ENCODE measurements at regions not wholly inside any gene's neighbourhood (a gene's known extent, or its start where the extent isn't known, plus 50 kb on each side); places are given as distances from the start of the nearest gene placed in this dataset.

DNA sequence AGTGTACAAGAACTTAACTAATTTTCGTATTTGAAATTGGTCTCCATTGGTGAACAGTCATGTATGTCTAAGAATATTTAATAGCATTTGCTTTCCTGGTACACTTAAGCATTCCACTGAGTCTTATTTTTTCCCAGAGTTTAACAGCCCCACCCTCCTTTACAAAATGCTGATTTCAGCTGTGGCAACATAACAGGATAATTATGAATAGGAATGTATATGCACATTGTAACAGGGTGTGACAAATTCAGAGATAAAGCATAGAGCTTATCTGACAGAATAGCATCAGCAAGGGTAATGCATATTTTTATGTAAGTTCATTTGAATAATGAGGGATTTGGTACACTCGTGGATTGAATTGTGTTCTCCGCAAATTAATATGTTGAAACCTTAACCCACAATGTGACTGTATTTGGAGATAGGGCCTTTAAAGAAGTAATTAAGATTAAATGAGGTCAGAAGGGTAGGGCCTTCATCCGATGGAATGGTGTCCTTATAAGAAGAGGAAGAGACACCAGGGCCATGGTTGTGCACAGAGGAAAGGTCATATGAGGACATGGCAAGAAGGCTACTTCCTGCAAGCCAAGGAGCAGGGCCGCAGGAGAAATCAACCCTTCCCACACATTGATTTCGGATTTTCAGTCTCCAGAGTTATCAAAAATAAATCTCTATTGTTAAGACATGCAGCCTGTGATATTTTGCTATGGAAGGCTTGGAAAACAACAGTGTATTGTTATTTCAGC is 439.7 kb upstream of the CDH20 start:
- no peak overlapping the region for H3K4me3 ChIP-seq (ENCODE audit: low read depth, low read length)
- no peak for DNase-seq (ENCODE audit: low read depth)
- TF ChIP-seq, protein P1, sequence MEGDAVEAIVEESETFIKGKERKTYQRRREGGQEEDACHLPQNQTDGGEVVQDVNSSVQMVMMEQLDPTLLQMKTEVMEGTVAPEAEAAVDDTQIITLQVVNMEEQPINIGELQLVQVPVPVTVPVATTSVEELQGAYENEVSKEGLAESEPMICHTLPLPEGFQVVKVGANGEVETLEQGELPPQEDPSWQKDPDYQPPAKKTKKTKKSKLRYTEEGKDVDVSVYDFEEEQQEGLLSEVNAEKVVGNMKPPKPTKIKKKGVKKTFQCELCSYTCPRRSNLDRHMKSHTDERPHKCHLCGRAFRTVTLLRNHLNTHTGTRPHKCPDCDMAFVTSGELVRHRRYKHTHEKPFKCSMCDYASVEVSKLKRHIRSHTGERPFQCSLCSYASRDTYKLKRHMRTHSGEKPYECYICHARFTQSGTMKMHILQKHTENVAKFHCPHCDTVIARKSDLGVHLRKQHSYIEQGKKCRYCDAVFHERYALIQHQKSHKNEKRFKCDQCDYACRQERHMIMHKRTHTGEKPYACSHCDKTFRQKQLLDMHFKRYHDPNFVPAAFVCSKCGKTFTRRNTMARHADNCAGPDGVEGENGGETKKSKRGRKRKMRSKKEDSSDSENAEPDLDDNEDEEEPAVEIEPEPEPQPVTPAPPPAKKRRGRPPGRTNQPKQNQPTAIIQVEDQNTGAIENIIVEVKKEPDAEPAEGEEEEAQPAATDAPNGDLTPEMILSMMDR (IDR thresholded peaks at IDR 0.05; ENCODE audit: insufficient read depth, low read depth, low read length, missing control alignments), result no peak

DNA sequence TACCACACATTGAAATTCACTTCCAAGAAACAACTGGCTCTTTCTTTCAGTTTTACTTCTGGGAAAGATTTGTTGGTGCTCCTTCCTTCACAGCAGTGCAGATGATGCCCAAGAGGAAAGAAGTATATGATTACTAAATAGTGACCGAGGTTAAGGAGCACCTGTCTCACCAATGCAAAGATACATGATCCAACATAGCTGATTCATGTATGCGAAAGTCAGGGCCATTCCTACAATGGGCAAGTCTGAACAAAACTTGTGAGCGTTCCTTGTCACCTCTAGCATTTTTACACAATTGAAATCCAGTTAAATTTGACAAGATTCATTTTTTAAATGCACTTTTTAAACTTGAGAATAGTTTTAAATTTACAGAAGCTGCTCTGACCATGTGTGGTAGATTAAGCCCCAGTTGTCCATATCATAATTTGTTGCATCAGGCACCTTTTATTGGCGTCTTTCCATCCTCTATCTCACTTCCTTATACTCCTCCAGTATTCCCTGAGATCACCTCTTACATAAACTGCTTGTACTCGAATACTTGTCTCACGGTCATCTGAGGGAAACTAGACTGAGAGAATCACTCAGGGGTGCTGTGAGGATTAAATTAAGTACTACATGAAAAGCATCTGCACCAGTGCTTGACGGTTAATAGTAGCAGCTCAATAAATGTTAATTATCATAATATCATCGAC is 438.8 kb upstream of the CDH20 start:
- H3K4me3 ChIP-seq (ENCODE audit: low read depth, low read length), result no peak overlapping the region
- TF ChIP-seq, protein P1 (IDR thresholded peaks at IDR 0.05; ENCODE audit: insufficient read depth, low read depth, low read length, missing control alignments), result no peak
- no peak for DNase-seq (ENCODE audit: low read depth)

DNA sequence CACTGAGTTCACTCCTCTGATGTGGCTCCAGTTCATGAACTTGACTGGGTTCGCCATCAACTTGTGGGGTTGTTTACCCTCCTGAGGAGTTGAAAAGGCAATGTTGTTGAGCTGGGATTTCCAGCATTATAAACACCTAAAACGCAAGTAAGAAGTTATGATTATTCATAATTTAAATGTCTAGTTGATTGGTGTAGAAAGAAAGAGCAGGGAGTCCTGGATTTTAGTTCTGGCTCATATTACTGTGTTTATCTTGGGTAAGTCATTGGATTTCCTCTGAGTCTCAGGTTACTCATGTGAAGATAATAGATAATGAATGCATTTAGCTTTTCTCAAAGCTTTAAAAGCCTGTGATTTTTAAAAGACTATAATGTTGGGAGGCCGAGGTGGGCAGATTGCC is 438.0 kb upstream of the CDH20 start:
- no peak for DNase-seq (ENCODE audit: low read depth)
- H3K4me3 ChIP-seq (ENCODE audit: low read depth, low read length), result no peak overlapping the region
- TF ChIP-seq, protein P1 (IDR thresholded peaks at IDR 0.05; ENCODE audit: insufficient read depth, low read depth, low read length, missing control alignments), result no peak

DNA sequence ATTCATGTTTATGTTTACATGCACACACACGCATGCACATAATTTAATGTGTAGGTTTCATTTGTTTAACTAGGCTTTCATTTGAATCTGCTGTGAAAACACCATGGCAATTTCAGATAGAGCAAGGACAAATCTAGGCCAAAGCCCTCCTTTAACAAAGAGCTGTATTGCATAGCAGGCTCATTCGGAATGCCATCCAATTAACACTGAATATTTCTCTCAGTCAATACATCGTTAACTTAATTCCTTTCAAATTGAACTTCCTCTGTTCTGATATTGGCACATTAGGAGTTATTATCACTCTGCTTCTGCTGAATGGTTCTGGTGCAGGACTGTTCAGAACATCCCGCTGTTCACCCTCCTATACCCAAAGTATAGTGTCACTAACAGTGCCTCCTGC is 435.1 kb upstream of the CDH20 start:
- no peak for DNase-seq (ENCODE audit: low read depth)
- H3K4me3 ChIP-seq (ENCODE audit: low read depth, low read length), result no peak overlapping the region
- TF ChIP-seq, protein P1 (IDR thresholded peaks at IDR 0.05; ENCODE audit: insufficient read depth, low read depth, low read length, missing control alignments), result no peak

DNA sequence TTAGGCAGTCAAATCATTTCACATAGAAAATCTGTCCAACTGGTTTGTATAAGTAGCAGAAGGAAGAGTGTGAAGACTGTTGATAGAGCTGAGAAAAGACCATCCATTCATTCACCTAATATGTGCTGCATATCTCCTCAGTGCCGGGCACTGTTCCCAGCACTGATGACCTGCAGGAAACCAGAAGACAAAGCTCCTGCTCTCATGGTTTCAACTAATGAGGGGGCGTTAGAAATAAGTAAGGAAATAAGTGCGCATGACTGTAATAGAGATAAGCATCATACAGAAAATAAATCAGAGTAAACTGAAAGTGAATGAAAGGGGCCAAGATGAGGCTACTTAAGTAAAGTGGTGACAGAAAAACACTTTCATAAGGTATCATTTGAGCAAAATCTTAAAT is 427.5 kb upstream of the CDH20 start:
- TF ChIP-seq, protein P1 (IDR thresholded peaks at IDR 0.05; ENCODE audit: insufficient read depth, low read depth, low read length, missing control alignments), result no peak
- DNase-seq (ENCODE audit: low read depth), result no peak
- no peak overlapping the region for H3K4me3 ChIP-seq (ENCODE audit: low read depth, low read length)

DNA sequence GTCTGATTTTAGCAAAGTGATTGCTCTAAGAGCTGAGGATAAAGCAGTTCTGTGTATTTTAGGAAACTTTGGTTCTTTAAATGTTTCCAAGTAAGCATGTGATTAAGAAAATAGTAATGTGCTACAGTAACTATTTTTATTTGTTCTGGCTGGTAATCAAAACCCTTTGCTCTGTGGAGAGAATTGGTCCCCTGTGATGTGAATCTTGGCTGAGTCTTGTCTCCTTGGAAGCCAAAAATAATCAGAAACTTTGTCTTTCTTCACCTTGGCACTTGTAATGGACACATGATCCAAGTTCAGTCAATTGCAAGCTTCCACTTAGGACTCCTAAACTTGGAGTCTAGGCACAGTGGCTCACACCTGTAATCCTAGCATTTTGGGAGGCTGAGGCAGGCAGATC is 422.7 kb upstream of the CDH20 start:
- H3K4me3 ChIP-seq (ENCODE audit: low read depth, low read length), result no peak overlapping the region
- TF ChIP-seq, protein P1 (IDR thresholded peaks at IDR 0.05; ENCODE audit: insufficient read depth, low read depth, low read length, missing control alignments), result no peak
- DNase-seq (ENCODE audit: low read depth), result no peak
